Left lung (tissue), 4 donors: ENCODE measurements at regions not wholly inside any gene's neighbourhood (a gene's known extent, or its start where the extent isn't known, plus 50 kb on each side); places are given as distances from the start of the nearest gene placed in this dataset.
A peak's percentile ranks its signal among the peaks of the same experiment; 100 is the strongest.

Source experiments
- ATAC-seq: fragments of 200-7000 bp; cut with Tn5 transposase; one replicate; pipeline ENCODE4 v1.9.1; 2020; ENCODE audit warnings: moderate library complexity
- DNase-seq, 4 donors: peaks; one replicate each; pipeline ENCODE4 v3.0.0-alpha.2; 2013 to 2020
- H3K27ac ChIP-seq, 2 donors: fragments of 200-600 bp; sonication (generic) in 1 of 2; one replicate each; pipeline versions ENCODE4 v1.5.0 to v1.8.0; 2020 to 2021
- H3K27me3 ChIP-seq, 2 donors: fragments of 200-600 bp; sonication (generic) in 1 of 2; one replicate each; pipeline versions ENCODE4 v1.5.0 to v1.8.0; 2020 to 2021
- H3K36me3 ChIP-seq, 2 donors: fragments of 200-600 bp; sonication (generic) in 1 of 2; one replicate each; pipeline versions ENCODE4 v1.5.0 to v1.8.0; 2020 to 2021
- H3K4me1 ChIP-seq, 2 donors: fragments of 200-600 bp; one replicate each; pipeline ENCODE4 v1.8.0; 2021
- H3K4me3 ChIP-seq, 2 donors: fragments of 200-600 bp; sonication (generic) in 1 of 2; one replicate each; pipeline versions ENCODE4 v1.5.0 to v1.8.0; 2020 to 2021; ENCODE audit warnings: mild to moderate bottlenecking in 1 of 2
- H3K9me3 ChIP-seq, 2 donors: fragments of 200-600 bp; sonication (generic) in 1 of 2; one replicate each; pipeline versions ENCODE4 v1.5.0 to v1.8.0; 2020 to 2021
- CTCF ChIP-seq, 2 donors: fragments of 200-600 bp; sonication (generic) in 1 of 2; IDR thresholded peaks; one replicate each; pipeline versions ENCODE4 v1.5.0 to v1.8.0; 2021; ENCODE audit warnings: antibody characterized with exemption in 2 of 2
- intact Hi-C, 2 donors: fragments of 100-400 bp; cut with DNase I; formaldehyde crosslinking; loops; one replicate each; pipeline versions ENCODE4 v1.11.2 to v1.14.2; 2022
- donor health status: DM: no; HTN: yes; CAD: no.
- donor health status: DM: no; HTN: no; CAD: no.

DNA sequence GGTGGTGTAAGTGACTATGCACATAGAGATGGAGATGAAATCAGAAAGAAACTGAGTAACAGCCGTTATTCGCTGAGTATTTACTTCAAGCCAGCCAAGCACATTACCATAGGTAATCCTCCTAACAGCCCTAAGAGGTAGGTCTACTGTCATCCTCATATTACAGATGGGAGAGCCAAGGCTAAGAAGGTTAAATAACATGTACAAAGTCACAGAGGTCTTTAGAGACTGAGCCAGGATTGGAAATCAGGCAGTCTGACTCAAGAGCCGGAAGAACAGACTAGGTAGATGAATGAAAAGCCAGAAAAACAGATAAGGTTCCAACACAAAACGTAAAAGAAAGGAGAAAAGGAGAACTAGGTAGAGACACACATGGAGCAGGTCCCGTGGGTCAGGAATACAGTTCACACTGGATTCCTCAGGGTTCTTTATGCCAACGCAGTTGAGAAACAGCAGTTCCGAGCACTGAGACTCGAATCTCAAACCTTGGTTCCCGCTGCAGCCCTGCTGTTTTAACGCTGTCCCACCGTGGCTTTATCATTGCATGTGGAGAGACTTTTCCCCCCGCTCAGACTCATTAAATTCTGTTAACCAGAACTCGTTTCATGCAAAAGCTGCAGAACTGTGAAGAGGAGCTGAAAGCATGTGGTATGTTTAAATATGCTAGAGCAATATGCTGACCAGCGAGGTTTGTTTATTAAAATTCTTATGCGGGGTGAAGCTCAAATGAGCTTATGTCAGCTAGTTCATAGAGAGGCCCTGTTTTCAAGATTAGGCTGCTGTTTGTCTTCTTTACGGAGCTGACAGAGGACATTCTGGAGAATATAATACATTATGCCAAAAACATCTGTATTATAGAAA is 537.9 kb downstream of the CD83 start:
- intact Hi-C loops = no loop called here
- DNase-seq = peak in 2 of 4 donors; percentile 24 to 35
- Histone ChIP-seq H3K4me1 (peaks cover 0 to 13% of the 10 kb centered on the region in 2 donors), H3K36me3 (no peaks in the 10 kb centered on the region), H3K27me3 (no peaks in the 10 kb centered on the region), H3K4me3 (no peak overlapping the region), H3K9me3 (no peaks in the 10 kb centered on the region), H3K27ac (no peak overlapping the region)
- no peak for TF ChIP-seq CTCF (IDR thresholded peaks at IDR 0.05)
- no peak for ATAC-seq

- H3K36me3 ChIP-seq = no peaks in the 10 kb centered on the region
- peaks cover 0 to 19% of the 10 kb centered on the region in 2 donors for H3K4me1 ChIP-seq
- no peaks in the 10 kb centered on the region for H3K27me3 ChIP-seq
- DNase-seq (no peak), ATAC-seq (no peak)
- intact Hi-C loops = no loop called here
- TF ChIP-seq CTCF (IDR thresholded peaks at IDR 0.05) = no peak
- H3K4me3 ChIP-seq = no peak overlapping the region
- H3K27ac ChIP-seq = no peak overlapping the region
- H3K9me3 ChIP-seq = no peaks in the 10 kb centered on the region
Measured at GRCh38 chr6:14656078-14656521, 538.5 kb downstream of the CD83 start.

DNA sequence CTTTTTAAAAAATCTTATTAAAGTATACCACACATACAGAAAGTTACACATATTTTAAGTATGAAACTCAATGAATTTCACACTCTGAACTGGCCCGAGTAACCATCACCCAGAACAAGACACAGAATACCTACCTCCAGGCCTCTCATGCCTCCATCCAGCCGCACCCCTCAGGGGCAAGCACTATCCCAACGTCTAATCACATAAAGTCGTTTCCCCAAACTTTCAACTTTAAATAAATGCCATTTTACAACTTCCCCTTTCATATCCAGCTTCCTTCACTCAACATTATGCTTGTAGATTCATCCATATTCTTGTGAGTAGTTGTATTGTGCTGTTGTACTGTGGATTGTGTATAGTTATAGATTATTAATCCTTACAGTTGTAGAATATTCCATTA is 539.1 kb downstream of the CD83 start:
- Histone ChIP-seq H3K4me3 (no peak overlapping the region), H3K4me1 (peaks cover 0 to 21% of the 10 kb centered on the region in 2 donors), H3K36me3 (no peaks in the 10 kb centered on the region), H3K9me3 (no peaks in the 10 kb centered on the region), H3K27ac (no peak overlapping the region), H3K27me3 (no peaks in the 10 kb centered on the region)
- DNase-seq (no peak), ATAC-seq (no peak)
- no peak for TF ChIP-seq CTCF (IDR thresholded peaks at IDR 0.05)
- intact Hi-C loops = no loop called here

DNA sequence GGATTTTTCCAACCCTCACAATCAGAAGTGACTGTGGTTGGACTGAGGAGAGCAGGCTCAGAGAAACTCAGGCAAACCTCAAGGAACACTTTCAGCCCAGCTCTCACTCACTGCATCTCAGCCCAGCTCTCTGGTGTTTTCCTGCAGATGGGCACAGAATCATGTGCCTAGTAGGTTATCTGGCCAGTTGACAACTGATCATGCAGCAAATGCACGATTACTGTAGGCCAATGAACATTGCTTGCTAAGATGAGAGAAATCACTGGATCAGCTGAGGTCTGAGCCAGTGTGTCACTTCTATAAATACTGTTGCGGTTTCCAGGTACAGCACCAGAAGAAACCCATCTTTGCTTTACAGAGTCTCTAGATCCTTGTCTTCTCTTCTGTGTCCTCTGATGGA is 540.5 kb downstream of the CD83 start:
- no peaks in the 10 kb centered on the region for H3K9me3 ChIP-seq
- no peaks in the 10 kb centered on the region for H3K27me3 ChIP-seq
- peaks cover 0 to 21% of the 10 kb centered on the region in 2 donors for H3K4me1 ChIP-seq
- no peaks in the 10 kb centered on the region for H3K36me3 ChIP-seq
- ATAC-seq (no peak), DNase-seq (no peak)
- TF ChIP-seq CTCF (IDR thresholded peaks at IDR 0.05) = no peak
- intact Hi-C loops = no loop called here
- H3K27ac ChIP-seq = no peak overlapping the region
- no peak overlapping the region for H3K4me3 ChIP-seq

- H3K27me3 ChIP-seq = no peaks in the 10 kb centered on the region
- H3K4me1 ChIP-seq = peaks cover 0 to 21% of the 10 kb centered on the region in 2 donors
- ATAC-seq = no peak
- intact Hi-C loops = no loop called here
- TF ChIP-seq CTCF (IDR thresholded peaks at IDR 0.05) = no peak
- H3K4me3 ChIP-seq = no peak overlapping the region
- H3K36me3 ChIP-seq = no peaks in the 10 kb centered on the region
- peak in 1 of 4 donors; percentile 40 for DNase-seq
- no peak overlapping the region for H3K27ac ChIP-seq
- H3K9me3 ChIP-seq = no peaks in the 10 kb centered on the region
Measured at GRCh38 chr6:14658886-14659561, 541.5 kb downstream of the CD83 start.
